Ascending aorta (tissue), 2 donors: ENCODE measurements at regions not wholly inside any gene's neighbourhood (a gene's known extent, or its start where the extent isn't known, plus 50 kb on each side); places are given as distances from the start of the nearest gene placed in this dataset.
"Not testable (repeated sequence)": the region's sequence is repeated elsewhere in the genome, so short reads cannot be mapped to it uniquely, and the experiment has no call there.

Experiments
- DNase-seq, 2 donors: peaks; one replicate each; pipeline ENCODE4 v3.0.0-alpha.2; 2019; ENCODE audit warnings: low spot score in 2 of 2
- H3K27ac ChIP-seq, 2 donors: fragments of 200-600 bp; sonication (generic); one replicate each; pipeline ENCODE4 v1.5.1; 2016 to 2017; ENCODE audit warnings: mild to moderate bottlenecking in 1 of 2
- H3K27me3 ChIP-seq: fragments of 200-600 bp; sonication (generic); one replicate; pipeline ENCODE4 v1.5.1; 2017
- H3K36me3 ChIP-seq, 2 donors: fragments of 200-600 bp; sonication (generic); one replicate each; pipeline ENCODE4 v1.5.1; 2016
- H3K4me1 ChIP-seq, 2 donors: fragments of 200-600 bp; sonication (generic); one replicate each; pipeline ENCODE4 v1.5.1; 2016 to 2017; ENCODE audit warnings: mild to moderate bottlenecking in 1 of 2
- H3K4me3 ChIP-seq, 2 donors: fragments of 200-600 bp; sonication (generic); one replicate each; pipeline ENCODE4 v1.5.1; 2016 to 2017; ENCODE audit warnings: mild to moderate bottlenecking in 1 of 2
- H3K9me3 ChIP-seq, 2 donors: fragments of 200-600 bp; sonication (generic); one replicate each; pipeline ENCODE4 v1.5.1; 2016
- intact Hi-C: fragments of 100-400 bp; cut with DNase I; formaldehyde crosslinking; loops from one replicate; pipeline ENCODE4 v1.15.1; 2023
- TF ChIP-seq, protein P1 (sequence below), 3 experiments: fragments of 200-600 bp in 2 of 3; fragments of 450-650 bp in 1 of 3; sonication (generic) in 2 of 3; IDR thresholded peaks; one replicate each; pipeline ENCODE4 v1.5.1; 2016 to 2019; ENCODE audit warnings: antibody characterized with exemption in 3 of 3, mild to moderate bottlenecking in 1 of 3, moderate library complexity in 1 of 3

DNA sequence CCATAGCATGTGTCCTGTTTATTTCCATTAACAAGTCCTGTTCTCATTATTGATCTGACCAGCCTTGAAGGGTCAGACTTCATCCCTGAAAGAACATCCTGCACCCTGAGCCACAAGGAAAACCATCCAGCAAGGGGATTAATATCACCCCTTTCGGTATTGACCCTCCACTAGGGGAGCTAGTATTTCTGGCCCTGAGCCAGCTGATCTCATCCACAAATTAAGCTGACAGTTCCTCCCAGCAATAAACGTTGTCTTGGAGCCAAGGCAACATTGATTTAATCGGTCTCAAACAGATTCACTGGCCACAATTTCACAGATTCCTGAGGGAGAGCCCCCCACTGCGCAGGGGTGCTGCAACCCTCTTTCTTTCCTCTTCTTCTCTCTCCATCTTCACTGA lies 353.1 kb upstream of the FANCL start:
- intact Hi-C loops = no loop called here
- no peaks in the 10 kb centered on the region for H3K27me3 ChIP-seq
- H3K9me3 ChIP-seq = no peaks in the 10 kb centered on the region
- no peak overlapping the region for H3K27ac ChIP-seq
- H3K36me3 ChIP-seq = no peaks in the 10 kb centered on the region
- TF ChIP-seq, protein P1, sequence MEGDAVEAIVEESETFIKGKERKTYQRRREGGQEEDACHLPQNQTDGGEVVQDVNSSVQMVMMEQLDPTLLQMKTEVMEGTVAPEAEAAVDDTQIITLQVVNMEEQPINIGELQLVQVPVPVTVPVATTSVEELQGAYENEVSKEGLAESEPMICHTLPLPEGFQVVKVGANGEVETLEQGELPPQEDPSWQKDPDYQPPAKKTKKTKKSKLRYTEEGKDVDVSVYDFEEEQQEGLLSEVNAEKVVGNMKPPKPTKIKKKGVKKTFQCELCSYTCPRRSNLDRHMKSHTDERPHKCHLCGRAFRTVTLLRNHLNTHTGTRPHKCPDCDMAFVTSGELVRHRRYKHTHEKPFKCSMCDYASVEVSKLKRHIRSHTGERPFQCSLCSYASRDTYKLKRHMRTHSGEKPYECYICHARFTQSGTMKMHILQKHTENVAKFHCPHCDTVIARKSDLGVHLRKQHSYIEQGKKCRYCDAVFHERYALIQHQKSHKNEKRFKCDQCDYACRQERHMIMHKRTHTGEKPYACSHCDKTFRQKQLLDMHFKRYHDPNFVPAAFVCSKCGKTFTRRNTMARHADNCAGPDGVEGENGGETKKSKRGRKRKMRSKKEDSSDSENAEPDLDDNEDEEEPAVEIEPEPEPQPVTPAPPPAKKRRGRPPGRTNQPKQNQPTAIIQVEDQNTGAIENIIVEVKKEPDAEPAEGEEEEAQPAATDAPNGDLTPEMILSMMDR (IDR thresholded peaks at IDR 0.05) = no peak
- H3K4me3 ChIP-seq = no peak overlapping the region
- H3K4me1 ChIP-seq = no peaks in the 10 kb centered on the region
- DNase-seq = no peak

DNA sequence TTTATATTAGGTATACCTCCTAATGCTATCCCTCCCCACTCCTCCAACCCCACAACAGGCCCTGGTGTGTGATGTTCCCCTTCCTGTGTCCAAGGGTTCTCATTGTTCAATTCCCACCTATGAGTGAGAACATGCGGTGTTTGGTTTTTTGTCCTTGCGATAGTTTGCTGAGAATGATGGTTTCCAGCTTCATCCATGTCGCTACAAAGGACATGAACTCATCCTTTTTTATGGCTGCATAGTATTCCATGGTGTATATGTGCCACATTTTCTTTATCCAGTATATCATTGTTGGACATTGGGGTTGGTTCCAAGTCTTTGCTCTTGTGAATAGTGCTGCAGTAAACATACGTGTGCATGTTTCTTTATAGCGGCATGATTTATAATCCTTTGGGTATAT lies 345.1 kb upstream of the FANCL start:
- DNase-seq, intact Hi-C loops, H3K27me3 ChIP-seq, H3K4me3 ChIP-seq, H3K36me3 ChIP-seq, H3K4me1 ChIP-seq, H3K27ac ChIP-seq, H3K9me3 ChIP-seq: not testable (repeated sequence)

DNA sequence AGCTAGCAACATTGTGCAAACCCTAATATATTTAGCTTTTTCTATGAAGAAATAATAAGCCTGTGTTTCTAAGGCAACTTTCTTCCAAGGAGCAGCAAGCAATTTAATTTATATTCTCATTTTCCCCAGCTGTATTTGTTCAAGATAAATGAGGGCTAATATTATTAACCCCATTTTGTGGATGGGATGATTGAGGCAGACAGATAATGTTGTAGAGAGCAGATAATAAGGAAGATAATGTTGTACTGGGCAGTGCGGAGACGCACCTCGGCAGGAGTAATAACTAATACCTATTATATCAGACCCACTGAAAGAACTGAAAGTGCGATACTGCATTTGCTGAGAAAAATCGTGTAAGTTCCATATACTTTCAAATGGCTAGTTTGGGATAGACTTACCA lies 344.1 kb upstream of the FANCL start:
- intact Hi-C loops = no loop called here
- H3K9me3 ChIP-seq = no peaks in the 10 kb centered on the region

DNA sequence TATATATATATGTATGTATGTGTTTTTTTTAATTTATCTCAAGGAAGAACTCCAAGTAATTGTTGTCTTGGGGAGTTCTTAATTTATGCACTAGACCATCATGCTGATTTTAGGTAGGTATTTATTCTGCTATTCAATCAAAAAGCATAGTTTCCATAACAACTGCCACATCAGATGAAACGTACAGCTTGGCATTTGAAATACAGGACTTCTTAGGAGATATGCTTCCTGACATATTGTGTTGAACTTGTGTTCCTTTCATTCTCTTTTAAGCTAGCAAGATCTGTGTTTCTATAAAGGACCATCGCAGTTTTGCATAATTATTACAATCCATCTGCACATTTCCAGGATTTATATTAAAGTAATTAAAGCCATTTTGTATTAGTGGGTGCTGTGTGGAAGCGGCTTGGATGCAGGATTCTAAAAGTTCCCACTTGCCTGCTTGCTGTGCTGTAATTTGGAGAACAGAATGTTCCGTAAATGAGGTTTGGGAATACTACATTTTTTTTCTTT lies 343.5 kb upstream of the FANCL start:
- no peaks in the 10 kb centered on the region for H3K9me3 ChIP-seq
- H3K27me3 ChIP-seq = no peaks in the 10 kb centered on the region
- no peak overlapping the region for H3K27ac ChIP-seq
- H3K4me1 ChIP-seq = no peaks in the 10 kb centered on the region
- TF ChIP-seq, protein P1 (IDR thresholded peaks at IDR 0.05) = no peak
- no peak overlapping the region for H3K4me3 ChIP-seq
- no peak for DNase-seq
- H3K36me3 ChIP-seq = no peaks in the 10 kb centered on the region
- intact Hi-C loops = no loop called here

More for the DNA sequence above, 344.1 kb upstream of the FANCL start:
- DNase-seq = no peak
- Histone ChIP-seq H3K27me3 (no peaks in the 10 kb centered on the region), H3K36me3 (no peaks in the 10 kb centered on the region), H3K27ac (no peak overlapping the region), H3K4me3 (no peak overlapping the region), H3K4me1 (no peaks in the 10 kb centered on the region)
- TF ChIP-seq, protein P1 (IDR thresholded peaks at IDR 0.05) = no peak

DNA sequence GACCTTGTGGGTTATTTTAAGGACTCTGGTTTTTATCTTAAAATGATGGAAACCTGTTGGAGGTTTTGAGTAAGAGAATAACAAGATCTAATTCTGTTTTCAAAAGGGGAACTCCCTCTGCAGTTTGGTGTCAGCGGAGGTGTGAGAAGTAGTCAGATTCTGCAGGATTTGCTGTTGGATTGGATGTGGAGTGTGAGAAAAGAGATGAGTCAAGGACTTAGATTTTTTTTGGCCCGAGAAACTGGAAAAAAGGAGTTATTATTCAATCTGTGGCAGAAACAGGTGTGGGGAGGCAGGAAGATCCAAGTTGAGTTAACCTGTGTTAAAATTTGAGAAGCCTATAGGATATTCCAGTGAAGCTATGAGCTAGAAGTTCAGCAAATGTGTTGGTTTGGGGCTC lies 337.2 kb upstream of the FANCL start:
- H3K27ac ChIP-seq = no peak overlapping the region
- no peaks in the 10 kb centered on the region for H3K36me3 ChIP-seq
- intact Hi-C loops = no loop called here
- no peaks in the 10 kb centered on the region for H3K27me3 ChIP-seq
- TF ChIP-seq, protein P1 (IDR thresholded peaks at IDR 0.05) = no peak
- H3K4me3 ChIP-seq = no peak overlapping the region
- DNase-seq = no peak
- no peaks in the 10 kb centered on the region for H3K4me1 ChIP-seq
- H3K9me3 ChIP-seq = no peaks in the 10 kb centered on the region

DNA sequence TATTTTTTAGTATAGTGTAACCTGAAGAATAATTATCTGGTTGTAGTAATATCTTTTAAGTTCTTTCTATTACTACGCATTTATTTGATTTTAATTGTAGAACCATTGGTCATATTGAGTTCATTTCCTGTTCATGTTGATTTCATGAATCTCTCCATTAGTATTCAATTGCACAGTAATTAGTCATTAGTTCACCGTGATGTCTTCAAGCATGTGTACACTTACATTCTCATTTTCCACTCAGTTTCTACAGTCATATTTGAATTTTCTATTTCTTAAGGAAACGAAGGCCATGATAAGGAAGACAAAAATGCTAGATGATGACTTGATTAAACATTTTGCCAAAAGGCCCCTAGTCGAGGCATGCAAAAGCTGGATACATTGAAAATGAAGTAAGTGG lies 333.7 kb upstream of the FANCL start:
- TF ChIP-seq, protein P1 (IDR thresholded peaks at IDR 0.05) = no peak
- intact Hi-C loops = no loop called here

More for the DNA sequence above, 333.7 kb upstream of the FANCL start:
- H3K27me3 ChIP-seq = no peaks in the 10 kb centered on the region
- H3K9me3 ChIP-seq = no peaks in the 10 kb centered on the region
- H3K4me3 ChIP-seq = no peak overlapping the region
- no peak overlapping the region for H3K27ac ChIP-seq
- no peaks in the 10 kb centered on the region for H3K36me3 ChIP-seq
- no peaks in the 10 kb centered on the region for H3K4me1 ChIP-seq
- no peak for DNase-seq
